GM23248 (cell line): ENCODE measurements at regions not wholly inside any gene's neighbourhood (a gene's known extent, or its start where the extent isn't known, plus 50 kb on each side); places are given as distances from the start of the nearest gene placed in this dataset.

Experiments
- EZH2 ChIP-seq: fragments of 200-600 bp; sonication (generic); IDR thresholded peaks from 2 replicates; pipeline ENCODE4 v1.6.1; 2018; ENCODE audit warnings: antibody characterized with exemption, mild to moderate bottlenecking; ENCODE audit not compliant: insufficient read depth, poor library complexity, severe bottlenecking
- EZH2phosphoT487 ChIP-seq: fragments of 200-600 bp; sonication (generic); IDR thresholded peaks from 2 replicates; pipeline ENCODE4 v1.6.1; 2018; ENCODE audit warnings: antibody characterized with exemption, moderate library complexity, mild to moderate bottlenecking, low read depth; ENCODE audit not compliant: insufficient read depth

DNA sequence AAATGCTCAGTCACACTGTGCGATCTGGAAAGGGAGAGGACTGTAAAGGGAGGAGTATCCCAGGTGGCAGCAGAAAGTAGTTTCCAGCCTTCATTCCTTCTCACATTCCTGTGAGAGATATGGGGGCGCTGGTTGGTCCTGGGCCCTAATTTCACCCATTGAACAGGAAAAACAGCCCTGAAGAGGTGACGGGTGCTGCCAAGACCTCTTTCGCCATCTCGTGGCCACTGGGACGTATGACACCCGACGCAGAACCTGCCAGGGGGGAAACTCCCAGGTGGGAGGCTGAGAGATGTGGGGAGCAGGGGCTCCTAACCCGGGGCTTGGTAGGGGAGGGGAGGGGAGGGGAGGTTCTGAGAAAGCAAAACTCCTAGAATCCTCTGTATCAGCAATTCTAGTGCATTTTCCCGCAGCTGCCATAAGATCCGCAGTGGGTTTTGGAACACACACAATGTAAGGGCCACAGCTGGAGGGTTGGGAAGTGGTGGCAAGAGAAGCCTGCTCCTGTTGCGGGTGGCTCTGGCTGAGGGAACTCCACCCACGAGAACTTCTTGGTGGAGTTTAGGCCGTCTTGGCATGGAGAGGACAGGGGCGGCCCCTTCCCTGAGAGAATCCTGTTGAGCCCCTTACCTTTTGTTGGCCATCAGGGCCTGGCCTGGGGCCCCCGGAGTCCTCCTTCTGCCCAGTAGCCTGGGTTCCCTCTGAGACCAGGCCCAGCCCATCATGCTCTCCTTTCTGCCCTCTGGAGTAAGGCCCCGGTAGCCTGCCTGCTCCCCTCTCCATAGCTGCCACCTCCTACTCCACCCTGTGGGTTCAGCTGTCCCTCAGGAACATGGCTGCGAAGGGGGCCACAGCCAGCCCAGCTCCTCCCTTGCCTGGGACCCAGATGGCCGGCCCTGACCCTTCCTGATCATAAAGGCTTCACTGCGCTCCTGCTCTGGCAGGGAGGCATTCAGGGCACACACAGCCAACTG, 134.1 kb downstream of the OR13H1 start:
- TF ChIP-seq EZH2 (no peak), EZH2phosphoT487 (no peak)
